Aorta (tissue), 5 donors: ENCODE measurements at regions not wholly inside any gene's neighbourhood (a gene's known extent, or its start where the extent isn't known, plus 50 kb on each side); places are given as distances from the start of the nearest gene placed in this dataset.

Experiments
- ATAC-seq: fragments of 200-7000 bp; cut with Tn5 transposase; one replicate; pipeline ENCODE4 v1.9.1; 2022; ENCODE audit warnings: moderate library complexity; ENCODE audit not compliant: low FRiP score
- DNase-seq, 2 donors: peaks; one replicate each; pipeline ENCODE4 v3.0.0-alpha.2; 2020
- H3K27ac ChIP-seq, 2 donors: one replicate each; pipeline ENCODE4 v1.5.1; 2013; ENCODE audit warnings: low read length in 2 of 2, mild to moderate bottlenecking in 2 of 2, moderate library complexity in 2 of 2, control low read depth in 1 of 2, inconsistent platforms in 1 of 2, low read depth in 1 of 2
- H3K27me3 ChIP-seq, 2 donors: one replicate each; pipeline ENCODE4 v1.6.1; 2013; ENCODE audit warnings: control low read depth in 1 of 2, low read length in 1 of 2, mild to moderate bottlenecking in 1 of 2, moderate library complexity in 1 of 2; ENCODE audit not compliant: insufficient read depth in 2 of 2, control insufficient read depth in 1 of 2
- H3K36me3 ChIP-seq, 2 donors: one replicate each; pipeline ENCODE4 v1.6.1; 2013; ENCODE audit warnings: control low read depth in 1 of 2, low read length in 1 of 2, mild to moderate bottlenecking in 1 of 2; ENCODE audit not compliant: insufficient read depth in 2 of 2, control insufficient read depth in 1 of 2
- H3K4me1 ChIP-seq, 2 donors: one replicate each; pipeline ENCODE4 v1.6.1; 2013; ENCODE audit warnings: low read length in 2 of 2, control low read depth in 1 of 2, mild to moderate bottlenecking in 1 of 2, moderate library complexity in 1 of 2; ENCODE audit not compliant: insufficient read depth in 2 of 2, control insufficient read depth in 1 of 2
- H3K4me3 ChIP-seq, 2 donors: one replicate each; pipeline ENCODE4 v1.5.1; 2013; ENCODE audit warnings: low read length in 2 of 2, control low read depth in 1 of 2, mild to moderate bottlenecking in 1 of 2
- H3K9me3 ChIP-seq: one replicate; pipeline ENCODE4 v1.6.1; 2013; ENCODE audit warnings: mild to moderate bottlenecking, low read length; ENCODE audit not compliant: control insufficient read depth
- WGBS, 2 donors: extraction: QIAGEN DNeasy Blood & Tissue Kit; methylation state at CpG; one replicate each; pipeline ENCODE4 v1.1.7; 2013; 5-methylcytosine and 5-hydroxymethylcytosine counted together
- intact Hi-C, 2 donors: fragments of 100-400 bp; cut with DNase I; formaldehyde crosslinking; loops; one replicate each; pipeline versions ENCODE4 v1.14.2 to v1.15.0; 2022
- donor health status: healthy with polysubstance abuse.
- donor health status: Bipolar disorder and iron deficiency.
- donor health status: DM: no; HTN: no; CAD: no.
- donor health status: DM: no; HTN: no; CAD: no.
- donor health status: DM: yes; HTN: yes; CAD: no.

DNA sequence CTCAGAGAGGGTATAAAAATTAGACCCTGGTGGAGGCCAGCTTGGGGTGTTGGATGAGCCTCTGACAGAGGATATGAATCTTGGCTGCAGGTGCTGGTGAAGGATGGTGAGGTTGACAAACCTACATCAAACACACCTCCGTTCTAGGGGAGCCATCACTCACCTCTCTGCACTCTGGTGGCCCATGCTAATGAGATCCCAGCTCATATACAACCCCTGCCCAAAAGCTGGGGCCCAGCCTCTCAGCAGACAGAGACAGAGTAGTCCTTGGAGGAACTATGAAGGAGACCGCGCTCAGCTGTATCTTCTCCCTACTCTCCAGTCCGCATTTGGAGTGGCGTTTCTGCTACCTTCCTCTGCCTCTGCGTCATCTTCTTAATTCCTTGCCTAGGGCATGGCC is 83.1 kb upstream of the SORCS3 start:
- 77 to 82% methylated on average over 6 of the region's 6 CpGs for WGBS, 2 donors
- ATAC-seq (no peak), DNase-seq (no peak)
- Histone ChIP-seq H3K4me3 (no peak overlapping the region), H3K27ac (no peak overlapping the region), H3K27me3 (peaks cover 0 to 6% of the 10 kb centered on the region in 2 donors), H3K4me1 (no peaks in the 10 kb centered on the region), H3K9me3 (peaks cover 1% of the 10 kb centered on the region), H3K36me3 (no peaks in the 10 kb centered on the region)
- intact Hi-C loops: no loop called here

DNA sequence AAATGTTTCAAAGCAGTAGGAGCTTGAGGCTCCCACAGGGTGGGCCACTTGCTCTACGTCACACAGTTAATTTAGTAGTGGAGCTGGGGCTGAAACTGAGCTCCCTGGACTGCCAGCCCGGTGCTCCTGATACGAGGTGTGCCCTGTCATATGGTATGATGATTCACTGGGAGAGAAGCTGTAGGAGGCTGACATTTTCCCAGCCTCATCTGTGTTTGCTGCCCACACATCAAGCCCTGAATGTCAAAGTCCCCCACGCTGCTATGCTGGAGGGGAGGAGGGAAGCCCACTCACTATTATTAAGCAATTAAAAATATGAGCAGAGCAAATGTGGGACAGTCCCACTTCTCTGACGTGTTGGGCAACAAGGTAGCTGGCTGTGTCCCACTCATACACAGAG is 81.2 kb upstream of the SORCS3 start:
- H3K27ac ChIP-seq: no peak overlapping the region
- H3K4me1 ChIP-seq: no peaks in the 10 kb centered on the region
- H3K4me3 ChIP-seq: no peak overlapping the region
- intact Hi-C loops: no loop called here
- H3K9me3 ChIP-seq: peaks cover 1% of the 10 kb centered on the region
- no peak for ATAC-seq
- DNase-seq: no peak
- no peaks in the 10 kb centered on the region for H3K36me3 ChIP-seq
- H3K27me3 ChIP-seq: peaks cover 0 to 6% of the 10 kb centered on the region in 2 donors
- WGBS, 2 donors: 54 to 58% methylated on average over 5 of the region's 5 CpGs

DNA sequence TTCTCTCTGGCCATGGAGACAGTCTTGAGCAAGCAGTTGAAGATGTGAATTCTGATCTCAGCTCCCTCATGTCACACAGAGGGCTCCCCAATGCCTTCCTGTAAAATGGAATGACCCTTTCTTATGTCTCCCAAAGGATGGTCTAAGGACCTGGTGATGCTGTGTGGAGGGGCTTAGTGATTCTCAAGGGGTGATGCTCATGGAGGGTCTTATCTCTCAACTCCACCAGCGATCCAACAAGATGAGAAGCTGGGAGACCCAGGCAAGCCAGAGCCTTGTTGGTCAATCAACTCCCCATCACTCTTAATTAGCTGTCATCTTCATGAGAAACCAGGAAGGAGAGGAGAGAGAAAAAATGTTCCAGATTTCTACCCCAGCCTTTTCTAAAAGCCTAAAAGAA is 78.0 kb upstream of the SORCS3 start:
- no peaks in the 10 kb centered on the region for H3K27me3 ChIP-seq
- H3K27ac ChIP-seq: no peak overlapping the region
- no peaks in the 10 kb centered on the region for H3K4me1 ChIP-seq
- intact Hi-C loops: no loop called here
- DNase-seq: no peak
- ATAC-seq: no peak
- no peak overlapping the region for H3K4me3 ChIP-seq
- WGBS, 2 donors: 79 to 84% methylated on average over 1 of the region's 1 CpG
- no peaks in the 10 kb centered on the region for H3K36me3 ChIP-seq
- no peaks in the 10 kb centered on the region for H3K9me3 ChIP-seq

DNA sequence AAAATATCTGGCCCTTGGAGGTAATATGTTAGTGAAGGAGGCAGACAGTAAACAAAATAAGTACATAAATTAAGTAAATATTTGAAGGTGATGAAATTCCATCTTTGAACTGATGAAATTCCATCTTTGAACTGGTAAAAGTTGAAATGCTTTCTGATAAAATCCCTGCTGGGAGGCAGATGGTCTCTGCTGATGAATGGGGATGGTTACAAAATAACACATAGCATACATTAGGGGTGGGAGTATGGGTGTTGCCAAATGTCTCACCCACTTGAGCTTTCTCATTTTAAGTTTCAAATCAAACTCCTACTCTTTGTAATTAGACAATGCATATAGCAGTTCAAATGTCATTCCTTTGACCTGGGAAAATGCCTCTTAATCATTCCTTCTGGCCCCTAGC is 77.5 kb upstream of the SORCS3 start:
- Histone ChIP-seq H3K27ac (no peak overlapping the region), H3K4me3 (no peak overlapping the region), H3K27me3 (no peaks in the 10 kb centered on the region), H3K36me3 (no peaks in the 10 kb centered on the region), H3K4me1 (no peaks in the 10 kb centered on the region), H3K9me3 (no peaks in the 10 kb centered on the region)
- intact Hi-C loops: no loop called here
- DNase-seq (no peak), ATAC-seq (no peak)

DNA sequence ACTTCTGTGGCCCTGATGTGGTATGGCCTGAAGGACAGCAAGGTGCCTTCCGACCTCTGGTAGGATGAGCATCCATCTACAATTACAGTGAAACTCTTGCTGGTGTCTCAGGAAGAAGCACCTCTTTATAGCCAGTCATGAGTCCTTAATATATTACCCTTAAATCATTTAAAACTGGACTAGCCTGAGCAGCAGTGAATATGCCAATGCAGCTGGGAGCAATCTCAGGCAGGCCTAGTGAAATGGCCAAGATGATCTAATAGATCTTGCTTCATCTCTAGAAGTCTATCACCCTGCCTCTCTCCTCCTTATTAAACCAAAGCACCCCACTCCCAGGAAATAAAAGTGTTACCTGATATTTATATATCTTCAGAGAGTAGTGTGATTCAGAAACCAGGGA is 66.7 kb upstream of the SORCS3 start:
- no peak for DNase-seq
- Histone ChIP-seq H3K4me1 (no peaks in the 10 kb centered on the region), H3K27me3 (no peaks in the 10 kb centered on the region), H3K4me3 (no peak overlapping the region), H3K27ac (no peak overlapping the region), H3K36me3 (no peaks in the 10 kb centered on the region), H3K9me3 (peaks cover 2% of the 10 kb centered on the region)
- intact Hi-C loops: no loop called here
- no peak for ATAC-seq
- WGBS, 2 donors: 84 to 92% methylated on average over 1 of the region's 1 CpG

DNA sequence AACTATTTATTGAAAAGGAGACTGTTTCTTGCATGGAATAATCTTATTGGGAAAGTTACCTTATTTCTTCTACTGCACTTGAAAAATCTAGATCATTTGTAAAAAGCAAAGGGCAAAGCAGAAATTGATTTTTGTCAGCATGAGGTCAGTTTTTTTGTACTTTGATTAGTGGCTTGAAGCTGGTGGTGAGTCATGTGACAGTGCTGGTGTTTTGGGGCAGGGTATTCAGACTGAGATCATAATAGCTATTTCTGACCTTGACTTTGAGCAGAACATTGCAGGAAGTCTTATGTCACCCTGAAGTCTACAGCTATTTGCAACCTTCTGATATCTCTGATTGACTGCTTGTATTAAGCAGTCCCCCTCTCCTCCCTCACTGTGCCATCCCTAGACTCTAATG is 66.3 kb upstream of the SORCS3 start:
- intact Hi-C loops: no loop called here
- H3K27ac ChIP-seq: no peak overlapping the region
- no peaks in the 10 kb centered on the region for H3K27me3 ChIP-seq
- no peaks in the 10 kb centered on the region for H3K36me3 ChIP-seq
- H3K4me3 ChIP-seq: no peak overlapping the region
- DNase-seq: no peak
- H3K4me1 ChIP-seq: no peaks in the 10 kb centered on the region
- no peak for ATAC-seq
- H3K9me3 ChIP-seq: peaks cover 2% of the 10 kb centered on the region

DNA sequence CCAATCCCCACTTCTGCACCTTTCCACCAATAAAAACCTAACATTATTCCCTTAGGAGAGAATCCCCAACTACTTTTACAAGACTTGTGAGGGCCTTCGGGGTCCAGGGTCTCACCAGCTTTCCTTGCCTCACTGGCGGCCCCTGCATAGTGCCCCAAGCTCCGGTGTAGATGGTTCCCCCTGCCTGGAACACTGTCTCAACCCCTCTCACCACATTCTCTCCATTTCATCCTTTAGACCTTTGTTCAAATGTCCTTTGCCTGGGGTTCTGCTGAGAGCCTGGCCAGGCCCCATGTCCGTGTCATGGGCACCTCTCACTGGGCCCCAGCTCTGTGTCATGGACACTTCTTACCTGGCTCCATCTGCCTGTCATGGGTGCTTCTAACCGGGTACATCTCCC is 64.5 kb upstream of the SORCS3 start:
- Histone ChIP-seq H3K4me3 (no peak overlapping the region), H3K36me3 (no peaks in the 10 kb centered on the region), H3K4me1 (no peaks in the 10 kb centered on the region), H3K27me3 (no peaks in the 10 kb centered on the region), H3K9me3 (peaks cover 2% of the 10 kb centered on the region), H3K27ac (no peak overlapping the region)
- intact Hi-C loops: no loop called here
- no peak for ATAC-seq
- 86 to 89% methylated on average over 5 of the region's 5 CpGs for WGBS, 2 donors
- DNase-seq: no peak

DNA sequence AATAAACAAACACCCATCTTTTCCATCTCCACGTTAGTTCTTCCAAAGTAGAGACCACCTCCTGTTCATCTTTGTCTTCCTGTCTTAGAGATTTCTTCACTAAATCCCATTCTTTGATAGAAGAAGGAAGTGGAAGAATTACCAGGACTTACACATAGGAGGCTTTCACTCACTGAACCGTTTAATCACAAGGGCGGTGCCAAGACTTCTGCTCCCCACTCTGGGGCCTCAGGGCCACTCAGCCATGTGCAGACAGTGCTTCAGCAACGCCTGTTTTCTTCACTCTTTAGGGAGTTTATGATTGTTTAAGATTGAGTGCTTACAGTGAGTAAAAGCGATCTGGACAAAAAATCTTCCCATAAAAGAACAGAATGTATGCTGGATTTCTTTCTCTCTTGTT is 63.9 kb upstream of the SORCS3 start:
- no peak overlapping the region for H3K4me3 ChIP-seq
- no peaks in the 10 kb centered on the region for H3K36me3 ChIP-seq
- H3K27ac ChIP-seq: no peak overlapping the region
- DNase-seq (no peak), ATAC-seq (no peak)
- intact Hi-C loops: no loop called here
- WGBS, 2 donors: 65 to 66% methylated on average over 5 of the region's 5 CpGs
- H3K4me1 ChIP-seq: no peaks in the 10 kb centered on the region
- H3K27me3 ChIP-seq: no peaks in the 10 kb centered on the region
- H3K9me3 ChIP-seq: no peaks in the 10 kb centered on the region

DNA sequence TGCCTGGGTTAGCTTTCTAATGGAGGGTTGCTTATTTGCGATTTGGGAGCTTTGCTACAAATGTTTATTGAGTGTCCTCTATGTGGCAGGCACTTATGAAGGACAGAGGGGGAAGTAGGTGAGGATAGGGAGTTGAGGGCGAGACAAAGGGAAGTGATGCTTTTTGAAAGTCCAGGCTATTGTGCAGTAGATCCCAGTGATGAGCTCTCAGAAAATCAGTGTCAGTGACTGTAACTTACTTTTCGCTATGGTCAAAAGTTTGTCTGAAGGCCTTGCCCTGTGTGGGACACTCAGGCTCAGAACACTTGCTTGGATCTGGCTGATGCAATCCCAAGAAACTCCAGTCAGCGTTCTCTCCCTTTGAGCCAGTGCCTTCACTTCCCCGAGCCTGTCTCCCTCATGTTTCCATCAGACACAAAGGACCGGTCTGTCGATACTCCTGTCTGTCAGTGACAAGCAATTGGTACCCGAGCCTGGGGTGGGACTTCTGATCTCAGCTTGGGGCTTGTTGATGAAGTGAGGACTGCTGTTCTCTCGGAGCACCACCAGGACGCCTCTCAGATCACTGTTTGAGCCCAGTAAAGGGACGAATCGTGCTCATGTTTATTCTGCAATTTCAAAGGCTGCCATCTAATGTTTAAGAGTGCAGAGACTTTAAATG is 63.1 kb upstream of the SORCS3 start:
- Histone ChIP-seq H3K4me3 (no peak overlapping the region), H3K27me3 (no peaks in the 10 kb centered on the region), H3K36me3 (no peaks in the 10 kb centered on the region), H3K4me1 (no peaks in the 10 kb centered on the region), H3K27ac (no peak overlapping the region), H3K9me3 (no peaks in the 10 kb centered on the region)
- ATAC-seq: no peak
- WGBS, 2 donors: 66 to 70% methylated on average over 12 of the region's 12 CpGs
- intact Hi-C loops: no loop called here
- no peak for DNase-seq
